DMS 273 treated with DMSO at 0.1 percent for 48 hours (cell line): ENCODE measurements at regions not wholly inside any gene's neighbourhood (a gene's known extent, or its start where the extent isn't known, plus 50 kb on each side); places are given as distances from the start of the nearest gene placed in this dataset.
"Not testable (repeated sequence)": the region's sequence is repeated elsewhere in the genome, so short reads cannot be mapped to it uniquely, and the experiment has no call there.

ENCODE experiments used
- DNase-seq: peaks from one replicate; lab custom pipeline; 2025; lab: John Stamatoyannopoulos, UW

GRCh38 chr9:110093871-110094270, 114.1 kb downstream of the C9orf152 start:
- DNase-seq, result no peak

DNA sequence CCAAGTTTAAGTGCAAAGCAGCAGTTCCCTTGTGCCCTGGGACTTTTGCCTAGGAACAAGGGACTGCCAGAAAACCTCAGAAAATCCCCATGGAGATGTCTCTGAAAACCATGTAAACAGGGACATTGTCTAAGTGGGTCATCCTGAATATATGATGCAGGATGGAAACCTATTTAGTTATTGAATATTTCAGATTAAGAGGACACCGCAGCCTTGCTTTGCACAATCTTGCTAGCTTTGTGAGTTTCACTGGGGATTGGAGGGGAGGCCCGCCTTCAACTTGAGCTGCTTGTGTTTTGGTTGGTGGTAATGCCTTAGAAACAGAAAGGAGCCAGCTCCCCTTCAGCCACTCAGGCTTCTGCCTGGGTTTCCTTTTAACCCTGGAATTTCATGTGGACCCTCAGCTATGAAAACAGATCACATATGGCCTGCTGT, 112.8 kb downstream of the C9orf152 start:
- peak; percentile 86 for DNase-seq

- DNase-seq, result no peak
These were observed 112.2 kb downstream of the C9orf152 start for GRCh38 chr9:110095776-110096175.

GRCh38 chr9:110096674-110097073, 111.3 kb downstream of the C9orf152 start:
- not testable (repeated sequence) for DNase-seq

GRCh38 chr9:110099236-110100095, 108.5 kb downstream of the C9orf152 start:
- peak; percentile 98 for DNase-seq

- no peak for DNase-seq
These were observed 106.3 kb downstream of the C9orf152 start for GRCh38 chr9:110101531-110102161.

- DNase-seq, result no peak
These were observed 104.7 kb downstream of the C9orf152 start for GRCh38 chr9:110103257-110103656.

- no peak for DNase-seq
These were observed 103.6 kb downstream of the C9orf152 start for GRCh38 chr9:110104261-110104809.

DNA sequence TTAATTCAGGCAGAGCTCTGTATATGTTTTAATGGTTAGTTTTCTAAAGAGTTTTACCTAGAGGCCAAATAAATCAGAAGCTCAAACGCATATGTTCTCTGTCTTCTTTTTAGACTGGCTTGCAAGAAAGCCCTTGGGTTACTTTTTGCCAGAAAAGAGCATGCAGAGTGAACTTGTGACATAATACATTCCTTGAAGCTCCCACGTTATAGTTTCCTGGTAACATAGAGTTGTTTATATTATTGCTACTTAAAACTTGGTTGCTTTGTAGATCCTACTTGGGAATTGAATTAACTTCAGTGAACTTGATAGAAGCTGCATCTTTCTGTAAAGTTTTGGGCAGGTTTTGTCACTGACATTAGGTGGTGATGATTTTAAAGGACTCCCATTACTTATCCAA, 102.9 kb downstream of the C9orf152 start:
- DNase-seq, result no peak

GRCh38 chr9:110106661-110107060, 101.3 kb downstream of the C9orf152 start:
- no peak for DNase-seq

GRCh38 chr9:110109333-110110092, 98.4 kb downstream of the C9orf152 start:
- DNase-seq, result no peak

DNA sequence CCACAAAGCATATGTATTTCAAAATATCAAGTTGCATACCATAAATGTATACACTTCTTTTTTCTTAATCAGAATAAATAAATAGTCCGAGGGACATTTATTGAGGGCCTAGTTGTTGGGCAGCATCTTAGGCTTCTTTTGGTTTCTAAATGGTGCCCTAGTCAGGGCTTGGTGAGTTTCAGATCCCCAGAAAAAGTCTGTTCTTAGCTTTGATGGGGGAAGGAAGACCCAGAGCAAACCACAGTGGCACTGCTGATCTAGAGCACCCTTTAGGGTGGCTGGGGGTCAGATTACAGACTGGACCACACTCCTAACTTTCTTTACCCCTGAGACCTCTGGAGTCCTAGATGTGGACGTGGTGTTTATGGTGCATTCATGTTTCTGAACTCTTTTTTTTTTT, 97.8 kb downstream of the C9orf152 start:
- DNase-seq, result no peak

- no peak for DNase-seq
These were observed 96.1 kb downstream of the C9orf152 start for GRCh38 chr9:110111868-110112267.

DNA sequence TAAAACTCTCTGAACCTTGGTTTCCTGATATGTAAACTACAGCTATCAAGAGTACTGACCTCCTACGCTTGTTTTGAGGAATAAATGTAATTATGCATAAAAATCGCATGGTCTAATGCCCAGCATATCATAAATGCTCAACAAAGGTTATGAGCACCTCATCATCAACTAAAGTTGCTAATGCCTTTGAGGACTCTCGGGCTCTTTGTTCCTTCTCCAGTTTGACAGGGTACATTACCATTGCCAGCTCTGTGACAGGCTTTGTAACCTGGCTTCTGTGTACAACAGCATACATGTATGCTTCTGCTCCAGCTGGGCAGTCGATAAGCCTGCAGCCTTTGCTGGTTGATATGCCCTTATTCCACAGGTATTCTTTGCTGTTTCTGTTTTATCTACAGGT, 95.2 kb downstream of the C9orf152 start:
- no peak for DNase-seq

GRCh38 chr9:110114086-110114858, 93.7 kb downstream of the C9orf152 start:
- no peak for DNase-seq

DNA sequence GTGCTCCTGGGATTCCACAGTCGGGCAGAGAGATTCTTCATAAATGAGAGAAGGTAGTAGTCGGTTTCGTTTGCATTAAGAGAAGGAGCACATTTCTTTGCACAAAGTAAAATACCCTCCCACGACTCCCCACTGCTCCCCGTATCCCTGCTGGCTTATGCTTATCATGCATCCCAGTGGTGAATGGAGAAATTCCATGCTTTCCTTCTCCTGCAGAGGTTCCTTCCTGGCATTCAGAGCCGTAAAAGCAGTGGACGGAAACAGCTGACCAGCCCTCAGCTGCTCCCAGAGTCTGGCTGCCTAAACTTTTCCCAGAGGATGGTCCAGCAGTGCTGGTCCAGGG, 93.1 kb downstream of the C9orf152 start:
- no peak for DNase-seq

- DNase-seq, result no peak
These were observed 92.6 kb downstream of the C9orf152 start for GRCh38 chr9:110115341-110115820.

DNA sequence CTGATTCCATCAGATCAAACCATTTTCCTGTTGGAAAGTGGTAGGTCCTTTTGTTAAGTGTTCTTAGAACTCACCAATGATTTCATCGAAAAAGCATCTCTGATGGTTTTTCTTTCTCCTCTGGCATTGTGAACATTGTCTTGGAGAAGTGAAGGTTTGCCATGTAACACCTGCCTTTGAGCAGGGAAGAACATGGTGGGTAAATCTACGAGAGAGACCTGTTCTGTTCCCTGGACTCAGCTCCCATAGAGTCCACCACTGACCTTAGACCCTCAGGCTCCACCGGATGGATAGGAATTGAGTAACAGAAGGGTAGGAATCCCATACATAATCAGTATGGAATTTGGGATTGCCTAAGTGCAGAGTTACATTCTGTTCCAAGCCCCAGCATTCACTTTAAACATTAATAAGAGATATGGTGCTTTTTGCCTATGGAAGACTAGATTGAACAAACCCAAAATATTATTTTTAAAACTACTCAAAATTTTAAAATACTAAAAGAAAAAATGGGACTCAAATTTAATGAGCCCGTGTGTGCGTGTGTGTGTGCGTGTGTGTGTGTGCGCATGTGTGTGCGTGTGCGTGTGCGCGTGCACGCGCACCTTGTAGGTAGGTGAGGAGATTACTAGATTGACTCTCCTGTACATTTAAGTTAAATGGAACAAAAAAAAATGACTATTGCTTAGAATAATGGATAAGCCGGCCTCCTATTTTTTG, 92.0 kb downstream of the C9orf152 start:
- DNase-seq, result no peak

- no peak for DNase-seq
These were observed 91.4 kb downstream of the C9orf152 start for GRCh38 chr9:110116543-110116885.

GRCh38 chr9:110121170-110121569, 86.8 kb downstream of the C9orf152 start:
- no peak for DNase-seq
